HS-5 (cell line): ENCODE measurements at regions not wholly inside any gene's neighbourhood (a gene's known extent, or its start where the extent isn't known, plus 50 kb on each side); places are given as distances from the start of the nearest gene placed in this dataset.

Source experiments
- DNase-seq: peaks from one replicate; pipeline ENCODE4 v3.0.0-alpha.2; 2012; ENCODE audit warnings: low read depth

- DNase-seq: no peak
Measured at GRCh38 chr22:25350551-25350971, 131.1 kb downstream of the CRYBB2 start.

- DNase-seq: no peak
Measured at GRCh38 chr22:25351631-25352293, 132.3 kb downstream of the CRYBB2 start.

- DNase-seq: no peak
Measured at GRCh38 chr22:25352294-25352680, 132.8 kb downstream of the CRYBB2 start.

GRCh38 chr22:25353516-25354445 is 134.3 kb downstream of the CRYBB2 start:
- DNase-seq: no peak

GRCh38 chr22:25354456-25354855 is 135.0 kb downstream of the CRYBB2 start:
- DNase-seq: no peak

GRCh38 chr22:25357132-25357455 is 137.7 kb downstream of the CRYBB2 start:
- DNase-seq: no peak

GRCh38 chr22:25357606-25358420 is 138.4 kb downstream of the CRYBB2 start:
- no peak for DNase-seq

GRCh38 chr22:25358421-25359170 is 139.2 kb downstream of the CRYBB2 start:
- DNase-seq: no peak

GRCh38 chr22:25359601-25360261 is 140.3 kb downstream of the CRYBB2 start:
- no peak for DNase-seq

- no peak for DNase-seq
Measured at GRCh38 chr22:25360411-25360810, 141.0 kb downstream of the CRYBB2 start.

- DNase-seq: no peak
Measured at GRCh38 chr22:25360891-25361645, 141.6 kb downstream of the CRYBB2 start.

GRCh38 chr22:25361899-25362214 is 142.4 kb downstream of the CRYBB2 start:
- DNase-seq: no peak

- DNase-seq: peak; percentile 2
Measured at GRCh38 chr22:25362215-25362882, 142.9 kb downstream of the CRYBB2 start.

- DNase-seq: no peak
Measured at GRCh38 chr22:25362883-25363240, 143.4 kb downstream of the CRYBB2 start.

GRCh38 chr22:25363474-25363873 is 144.0 kb downstream of the CRYBB2 start:
- no peak for DNase-seq

GRCh38 chr22:25364281-25364680 is 144.8 kb downstream of the CRYBB2 start:
- DNase-seq: no peak

- no peak for DNase-seq
Measured at GRCh38 chr22:25364736-25365241, 145.3 kb downstream of the CRYBB2 start.

GRCh38 chr22:25365491-25366261 is 146.2 kb downstream of the CRYBB2 start:
- no peak for DNase-seq

GRCh38 chr22:25366408-25366807 is 147.0 kb downstream of the CRYBB2 start:
- no peak for DNase-seq
